ENCODE measurements at regions not wholly inside any gene's neighbourhood (a gene's known extent, or its start where the extent isn't known, plus 50 kb on each side); places are given as distances from the start of the nearest gene placed in this dataset.
"Not testable (repeated sequence)": the region's sequence is repeated elsewhere in the genome, so short reads cannot be mapped to it uniquely, and the experiment has no call there.

DNA sequence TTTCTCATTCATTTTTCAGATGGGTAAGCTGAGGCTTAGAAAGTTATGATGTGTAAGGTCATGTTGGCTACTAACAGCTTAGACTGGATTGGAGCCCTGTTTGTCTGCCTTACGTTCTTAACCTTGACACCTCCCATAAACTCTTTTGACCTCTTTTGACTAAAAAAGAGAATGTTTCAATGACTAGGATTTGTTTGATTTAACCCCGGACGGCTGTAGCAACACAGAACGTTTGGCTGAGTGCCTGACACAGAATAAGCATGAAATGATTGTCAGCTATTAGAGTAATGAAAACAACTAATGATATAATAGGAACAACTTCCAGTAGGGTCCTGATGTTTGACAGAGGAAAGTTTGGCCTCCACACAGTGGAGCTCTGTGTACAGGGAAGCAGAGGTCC lies 83.3 kb upstream of the PDZD8 start:
- DNase-seq (ENCODE audit: low read depth in 3 of 3, low spot score in 1 of 3), result no peak

GRCh38 chr10:117457932-117458331 lies 82.7 kb upstream of the PDZD8 start:
- DNase-seq (ENCODE audit: low read depth in 3 of 3, low spot score in 1 of 3), result no peak

- DNase-seq (ENCODE audit: low read depth in 3 of 3, low spot score in 1 of 3), result no peak
Observed at GRCh38 chr10:117457071-117457810, 82.0 kb upstream of the PDZD8 start.

DNA sequence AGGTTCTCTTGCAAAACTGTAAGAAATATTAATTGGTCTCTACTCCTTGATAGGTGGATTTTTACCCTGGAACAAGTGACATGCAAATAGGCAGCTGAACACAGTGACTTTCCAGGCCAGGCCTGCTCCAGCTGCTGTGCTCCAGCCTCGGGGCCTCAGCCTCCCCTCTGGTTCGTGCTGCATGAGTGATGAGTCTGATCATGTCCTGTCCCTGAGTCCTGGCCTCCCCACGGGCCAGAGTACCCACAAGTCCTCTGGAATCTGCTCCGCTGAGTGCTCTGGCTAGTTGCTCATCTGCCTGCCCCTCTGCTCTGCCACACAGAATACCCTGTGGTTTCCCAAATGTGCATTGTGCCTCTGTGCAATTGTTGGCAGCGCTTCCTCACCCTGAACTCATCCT lies 80.1 kb upstream of the PDZD8 start:
- DNase-seq (ENCODE audit: low read depth in 3 of 3, low spot score in 1 of 3), result no peak

- DNase-seq (ENCODE audit: low read depth in 3 of 3, low spot score in 1 of 3), result no peak
Observed at GRCh38 chr10:117454502-117454901, 79.3 kb upstream of the PDZD8 start.

DNA sequence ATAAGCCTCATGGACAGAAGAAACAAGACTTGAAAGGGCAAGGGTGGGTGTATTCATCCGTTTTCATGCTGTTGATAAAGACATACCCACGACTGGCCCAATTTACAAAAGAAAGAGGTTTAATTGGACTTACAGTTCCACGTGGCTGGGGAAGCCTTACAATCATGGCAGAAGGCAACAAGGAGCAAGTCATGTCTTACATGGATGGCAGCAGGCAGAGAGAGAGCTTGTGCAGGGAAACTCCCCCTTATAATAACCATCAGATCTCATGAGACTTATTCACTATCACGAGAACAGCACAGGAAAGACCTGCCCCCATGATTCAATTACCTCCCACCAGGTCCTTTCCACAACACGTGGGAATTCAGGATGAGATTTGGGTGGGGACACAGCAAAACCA lies 78.2 kb upstream of the PDZD8 start:
- not testable (repeated sequence) for DNase-seq (ENCODE audit: low read depth in 3 of 3, low spot score in 1 of 3)

GRCh38 chr10:117450940-117451339 lies 75.7 kb upstream of the PDZD8 start:
- DNase-seq (ENCODE audit: low read depth in 3 of 3, low spot score in 1 of 3), result no peak

DNA sequence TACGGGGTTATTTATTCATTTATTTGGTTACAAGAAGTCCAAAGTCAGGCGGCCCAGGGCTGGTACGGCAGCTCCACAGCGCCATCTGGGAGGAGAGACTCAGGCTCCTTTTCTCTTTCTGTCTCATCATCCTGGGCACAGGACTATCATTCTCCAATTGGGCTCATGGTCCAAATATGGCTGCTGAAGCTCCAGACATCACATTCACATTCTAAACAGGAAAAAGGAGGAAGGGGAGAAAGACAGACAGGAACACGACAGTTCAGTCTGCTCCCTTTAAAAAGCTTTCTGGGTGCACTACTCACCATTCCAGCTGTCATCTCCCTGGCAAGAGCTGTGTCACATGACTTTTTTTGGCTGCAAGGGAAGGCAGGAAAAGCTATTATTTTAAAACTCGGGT lies 74.4 kb upstream of the PDZD8 start:
- no peak for DNase-seq (ENCODE audit: low read depth in 3 of 3, low spot score in 1 of 3)

- no peak for DNase-seq (ENCODE audit: low read depth in 3 of 3, low spot score in 1 of 3)
Observed at GRCh38 chr10:117448802-117449201, 73.6 kb upstream of the PDZD8 start.

DNA sequence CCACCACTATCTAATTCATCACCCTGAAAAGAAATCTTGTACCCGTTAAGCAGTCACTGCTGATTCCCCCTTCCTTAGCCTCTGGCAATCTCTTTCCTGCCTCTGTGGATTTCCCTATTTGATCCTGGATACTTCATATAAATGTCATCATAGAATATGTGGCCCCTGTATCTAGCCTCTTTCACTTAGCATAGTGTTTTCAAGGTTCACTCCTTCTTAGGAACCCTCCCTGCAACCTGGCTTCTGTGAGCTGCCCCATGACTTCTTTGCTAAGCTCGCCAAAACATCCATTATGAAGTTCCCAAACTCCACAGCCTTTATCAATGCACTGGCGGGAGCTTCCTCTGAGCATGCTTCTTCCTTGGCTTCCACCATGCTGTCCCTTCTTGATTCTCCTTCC lies 70.8 kb upstream of the PDZD8 start:
- DNase-seq (ENCODE audit: low read depth in 3 of 3, low spot score in 1 of 3), result no peak

GRCh38 chr10:117444497-117445040 lies 69.3 kb upstream of the PDZD8 start:
- no peak for DNase-seq (ENCODE audit: low read depth in 3 of 3, low spot score in 1 of 3)

GRCh38 chr10:117443686-117444041 lies 68.4 kb upstream of the PDZD8 start:
- DNase-seq (ENCODE audit: low read depth in 3 of 3, low spot score in 1 of 3), result no peak

DNA sequence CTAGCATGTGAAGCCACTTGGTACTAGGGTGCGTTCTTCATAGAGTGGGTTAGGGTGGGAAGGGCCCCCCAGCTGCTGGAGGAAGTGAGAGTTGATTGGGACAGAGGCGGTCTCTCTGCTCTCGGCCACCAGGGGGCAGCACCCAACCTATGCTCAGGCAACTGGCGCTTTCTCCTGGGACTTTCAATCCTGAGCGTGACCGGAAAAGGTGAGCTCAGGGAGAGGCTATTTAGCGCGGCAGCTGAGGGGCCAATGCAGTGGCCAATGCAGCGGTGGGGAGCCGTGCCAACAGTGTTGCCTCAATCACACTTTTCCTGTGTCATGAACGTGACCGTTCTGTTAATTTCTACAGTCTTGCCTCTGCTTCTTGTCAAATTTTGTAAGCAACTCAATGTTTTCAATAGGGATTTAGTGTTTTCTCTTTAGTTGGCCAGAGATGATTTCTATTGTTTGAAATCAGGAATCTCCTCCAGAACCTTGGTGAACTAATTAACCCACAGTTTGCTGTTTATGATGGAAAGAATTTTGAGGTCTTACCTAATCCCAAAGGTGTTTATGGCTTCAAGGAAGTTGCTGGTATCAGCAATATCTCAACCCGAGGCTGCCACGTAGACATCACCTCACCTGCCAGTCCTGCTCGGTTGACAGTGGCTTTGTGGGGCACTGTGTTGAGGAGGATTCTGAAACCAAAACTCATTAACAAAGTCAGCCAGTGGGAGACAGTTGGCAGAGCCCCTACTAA lies 67.9 kb upstream of the PDZD8 start:
- peak in 2 of 3 donors; percentile 1 to 41 for DNase-seq (ENCODE audit: low read depth in 3 of 3, low spot score in 1 of 3)

- no peak for DNase-seq (ENCODE audit: low read depth in 3 of 3, low spot score in 1 of 3)
Observed at GRCh38 chr10:117442521-117442920, 67.3 kb upstream of the PDZD8 start.

GRCh38 chr10:117441812-117442443 lies 66.7 kb upstream of the PDZD8 start:
- no peak for DNase-seq (ENCODE audit: low read depth in 3 of 3, low spot score in 1 of 3)

DNA sequence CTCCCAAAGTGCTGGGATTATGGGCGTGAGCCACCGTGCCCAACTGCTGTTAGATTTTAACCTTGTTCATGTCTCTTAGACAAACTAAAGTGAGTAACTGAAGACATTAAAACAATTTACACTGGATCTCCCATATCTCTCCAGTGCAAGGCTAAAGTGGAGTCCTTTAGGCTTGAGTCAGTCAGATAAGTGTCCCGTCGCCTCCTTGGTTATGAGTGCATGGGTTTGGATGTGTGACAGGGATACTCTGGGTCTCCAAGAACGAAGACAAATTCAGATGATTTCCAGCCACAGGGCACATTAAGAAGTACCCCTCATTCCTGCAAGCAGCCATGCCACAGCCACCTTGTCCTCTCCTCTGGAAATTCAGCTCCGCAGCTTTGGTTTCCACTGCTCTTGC lies 66.1 kb upstream of the PDZD8 start:
- no peak for DNase-seq (ENCODE audit: low read depth in 3 of 3, low spot score in 1 of 3)

- DNase-seq (ENCODE audit: low read depth in 3 of 3, low spot score in 1 of 3), result no peak
Observed at GRCh38 chr10:117439243-117439912, 64.1 kb upstream of the PDZD8 start.

- DNase-seq (ENCODE audit: low read depth in 3 of 3, low spot score in 1 of 3), result no peak
Observed at GRCh38 chr10:117432866-117433265, 57.6 kb upstream of the PDZD8 start.

GRCh38 chr10:117431160-117431559 lies 55.9 kb upstream of the PDZD8 start:
- no peak for DNase-seq (ENCODE audit: low read depth in 3 of 3, low spot score in 1 of 3)

- DNase-seq (ENCODE audit: low read depth in 3 of 3, low spot score in 1 of 3), result not testable (repeated sequence)
Observed at GRCh38 chr10:117430535-117430934, 55.3 kb upstream of the PDZD8 start.

DNA sequence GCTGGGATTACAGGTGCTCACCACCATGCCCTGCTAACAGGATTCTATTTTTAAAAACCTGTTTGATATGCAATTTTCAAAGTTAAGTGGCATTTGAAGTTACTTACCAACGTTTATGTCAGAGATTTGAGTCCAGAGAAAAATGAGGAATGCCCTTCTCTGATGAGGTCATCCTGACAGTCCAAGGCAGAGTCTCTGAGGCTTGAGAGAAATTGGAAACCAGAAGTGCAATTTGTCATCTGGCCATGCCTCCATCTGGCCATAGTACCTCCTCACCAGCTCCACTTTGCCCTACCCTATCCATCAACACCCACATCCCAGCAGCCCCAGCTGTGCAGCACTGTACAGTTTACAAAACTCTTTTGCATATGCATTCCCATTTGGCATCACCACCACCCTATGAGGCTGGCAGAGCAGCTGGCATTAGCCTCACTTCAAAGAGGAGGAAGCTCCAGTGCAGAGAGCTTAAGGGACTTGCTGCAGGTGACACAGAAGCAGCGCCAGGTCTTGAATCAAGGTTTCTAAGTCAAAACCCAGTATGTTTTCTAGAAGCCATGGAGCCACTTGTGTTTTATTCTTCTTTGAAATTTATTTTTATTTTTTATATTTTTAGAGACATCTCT lies 54.5 kb upstream of the PDZD8 start:
- no peak for DNase-seq (ENCODE audit: low read depth in 3 of 3, low spot score in 1 of 3)

All from stimulated activated CD4-positive, alpha-beta T cell treated with anti-CD3 and anti-CD28 coated beads, TNF-alpha, amount 100 ng/mL, for 1 hour (primary cell).